ENCODE measurements at regions not wholly inside any gene's neighbourhood (a gene's known extent, or its start where the extent isn't known, plus 50 kb on each side); places are given as distances from the start of the nearest gene placed in this dataset.
A peak's percentile ranks its signal among the peaks of the same experiment; 100 is the strongest.

DNA sequence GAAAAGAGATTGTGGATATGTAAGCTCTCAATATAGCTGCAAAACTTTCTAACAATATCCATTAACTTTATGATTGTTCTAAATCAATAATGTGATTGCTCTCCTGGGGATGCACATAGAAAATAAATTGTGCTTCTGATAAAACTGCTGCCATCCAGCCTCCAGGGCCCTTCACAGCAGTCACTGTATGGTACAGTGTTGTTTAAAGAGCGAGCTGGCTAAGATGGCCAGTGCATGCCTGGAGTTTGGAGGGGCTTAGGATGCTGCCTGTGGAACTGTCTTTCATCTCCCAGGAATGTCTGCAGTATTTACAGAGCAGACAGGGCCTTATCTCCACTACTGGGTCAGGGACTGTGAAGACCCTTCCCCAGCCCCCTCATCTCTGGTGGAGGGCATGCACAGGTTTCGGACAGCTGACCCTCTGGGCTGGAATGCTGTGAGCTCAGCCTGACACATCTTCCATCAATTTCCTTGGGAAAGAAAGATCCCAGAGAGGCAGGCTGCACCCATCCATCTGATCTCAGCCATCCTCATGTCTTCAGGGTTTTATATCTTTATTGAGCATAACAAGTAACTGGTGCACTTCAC, 137.0 kb downstream of the PLPP3 start:
- Histone ChIP-seq H3K9me3 (ENCODE audit: control insufficient read depth, low read length) (no peaks in the 10 kb centered on the region), H3K27ac (ENCODE audit: low read depth, low read length) (no peak overlapping the region), H3K36me3 (ENCODE audit: control insufficient read depth, insufficient read depth, low read length) (no peaks in the 10 kb centered on the region), H3K4me3 (ENCODE audit: low read length) (no peak overlapping the region), H3K27me3 (ENCODE audit: control insufficient read depth, insufficient read depth, low read length, poor library complexity, severe bottlenecking) (no peaks in the 10 kb centered on the region), H3K9ac (ENCODE audit: extremely low read depth, low read length, poor library complexity, severe bottlenecking) (no peak overlapping the region), H3K4me1 (ENCODE audit: control insufficient read depth, insufficient read depth, low read length) (peaks cover 25% of the 10 kb centered on the region)
- Mint-ChIP-seq H3K4me1 (peaks cover 35% of the 10 kb centered on the region), H3K9me3 (no peaks in the 10 kb centered on the region), H3K27ac (no peak overlapping the region), H3K36me3 (ENCODE audit: low read depth) (no peaks in the 10 kb centered on the region), H3K27me3 (ENCODE audit: insufficient read depth) (peaks cover 3% of the 10 kb centered on the region), H3K4me3 (no peak overlapping the region)
- 93% methylated on average over 2 of the region's 2 CpGs; no CpG with 5 or more reads in 1 of the 2 experiments for WGBS, 2 experiments (ENCODE audit: insufficient coverage in 1 of 2, insufficient read length in 1 of 2)
- DNase-seq, result no peak
- TF ChIP-seq, protein P1, sequence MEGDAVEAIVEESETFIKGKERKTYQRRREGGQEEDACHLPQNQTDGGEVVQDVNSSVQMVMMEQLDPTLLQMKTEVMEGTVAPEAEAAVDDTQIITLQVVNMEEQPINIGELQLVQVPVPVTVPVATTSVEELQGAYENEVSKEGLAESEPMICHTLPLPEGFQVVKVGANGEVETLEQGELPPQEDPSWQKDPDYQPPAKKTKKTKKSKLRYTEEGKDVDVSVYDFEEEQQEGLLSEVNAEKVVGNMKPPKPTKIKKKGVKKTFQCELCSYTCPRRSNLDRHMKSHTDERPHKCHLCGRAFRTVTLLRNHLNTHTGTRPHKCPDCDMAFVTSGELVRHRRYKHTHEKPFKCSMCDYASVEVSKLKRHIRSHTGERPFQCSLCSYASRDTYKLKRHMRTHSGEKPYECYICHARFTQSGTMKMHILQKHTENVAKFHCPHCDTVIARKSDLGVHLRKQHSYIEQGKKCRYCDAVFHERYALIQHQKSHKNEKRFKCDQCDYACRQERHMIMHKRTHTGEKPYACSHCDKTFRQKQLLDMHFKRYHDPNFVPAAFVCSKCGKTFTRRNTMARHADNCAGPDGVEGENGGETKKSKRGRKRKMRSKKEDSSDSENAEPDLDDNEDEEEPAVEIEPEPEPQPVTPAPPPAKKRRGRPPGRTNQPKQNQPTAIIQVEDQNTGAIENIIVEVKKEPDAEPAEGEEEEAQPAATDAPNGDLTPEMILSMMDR (conservative IDR thresholded peaks at IDR 0.05), result no peak

DNA sequence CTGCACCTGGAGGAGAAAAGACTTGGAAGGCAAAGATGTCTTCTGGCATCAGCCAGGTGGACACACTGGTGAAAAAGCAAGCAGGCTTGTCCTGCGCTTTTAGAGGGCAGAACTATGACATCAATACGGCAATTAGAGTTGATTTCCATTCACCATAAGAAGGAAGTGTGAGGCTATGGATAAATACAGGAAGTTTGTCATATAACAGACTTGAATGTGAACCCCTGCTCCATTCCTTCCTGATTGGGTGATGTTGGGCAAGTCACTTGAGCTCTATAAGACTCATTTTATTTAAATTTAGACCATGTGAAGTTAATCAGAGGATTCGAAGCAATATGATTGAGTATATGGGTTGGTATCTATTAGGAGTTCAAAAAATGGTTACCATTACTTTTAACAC, 137.8 kb downstream of the PLPP3 start:
- H3K4me3 ChIP-seq (ENCODE audit: low read length), result no peak overlapping the region
- no peak for DNase-seq
- H3K9me3 ChIP-seq (ENCODE audit: control insufficient read depth, low read length), result no peaks in the 10 kb centered on the region
- H3K27me3 ChIP-seq (ENCODE audit: control insufficient read depth, insufficient read depth, low read length, poor library complexity, severe bottlenecking), result no peaks in the 10 kb centered on the region
- Mint-ChIP-seq H3K27ac (no peak overlapping the region), H3K9me3 (no peaks in the 10 kb centered on the region), H3K4me3 (no peak overlapping the region), H3K4me1 (peaks cover 41% of the 10 kb centered on the region), H3K27me3 (ENCODE audit: insufficient read depth) (peaks cover 3% of the 10 kb centered on the region), H3K36me3 (ENCODE audit: low read depth) (no peaks in the 10 kb centered on the region)
- no peak overlapping the region for H3K9ac ChIP-seq (ENCODE audit: extremely low read depth, low read length, poor library complexity, severe bottlenecking)
- TF ChIP-seq, protein P1 (conservative IDR thresholded peaks at IDR 0.05), result no peak
- H3K36me3 ChIP-seq (ENCODE audit: control insufficient read depth, insufficient read depth, low read length), result no peaks in the 10 kb centered on the region
- H3K27ac ChIP-seq (ENCODE audit: low read depth, low read length), result no peak overlapping the region
- peaks cover 29% of the 10 kb centered on the region for H3K4me1 ChIP-seq (ENCODE audit: control insufficient read depth, insufficient read depth, low read length)
- WGBS, 2 experiments (ENCODE audit: insufficient coverage in 1 of 2, insufficient read length in 1 of 2), result 97 to 100% methylated on average over 1 to 3 of the region's 3 CpGs

DNA sequence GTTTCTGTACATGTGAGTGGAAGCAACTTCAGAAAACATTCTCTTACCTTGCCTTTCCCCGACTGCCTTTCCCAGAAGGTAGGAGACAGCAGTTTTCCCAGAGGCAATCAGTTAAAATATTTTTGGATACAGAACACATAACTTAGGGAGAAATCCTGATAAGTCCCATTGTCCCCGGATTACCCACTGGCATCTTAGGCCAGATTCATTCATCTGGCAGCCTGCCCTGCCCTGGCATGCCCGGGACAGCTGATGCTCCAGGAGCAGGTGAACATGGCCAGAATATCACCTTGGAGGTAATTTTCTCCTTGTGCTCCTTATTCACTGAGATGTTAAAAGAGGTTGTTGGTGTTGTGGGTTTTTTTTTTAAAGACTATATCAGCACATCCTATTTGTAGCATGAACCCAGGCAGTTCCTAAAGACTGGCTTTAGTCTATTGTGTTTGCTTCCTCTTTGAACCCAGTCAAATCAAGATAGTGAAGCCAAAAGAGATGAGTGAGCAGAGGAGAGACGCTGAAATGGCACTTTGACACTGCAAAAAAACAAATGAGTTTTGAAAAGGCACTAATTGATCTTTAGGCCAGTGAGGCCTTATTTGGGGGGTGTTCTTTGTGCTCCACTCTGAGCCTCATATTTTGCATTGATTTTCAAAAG, 139.6 kb downstream of the PLPP3 start:
- Mint-ChIP-seq H3K9me3 (no peaks in the 10 kb centered on the region), H3K4me1 (peaks cover 59% of the 10 kb centered on the region), H3K27ac (peak overlapping the region; percentile 44), H3K27me3 (ENCODE audit: insufficient read depth) (peaks cover 2% of the 10 kb centered on the region), H3K4me3 (no peak overlapping the region), H3K36me3 (ENCODE audit: low read depth) (no peaks in the 10 kb centered on the region)
- Histone ChIP-seq H3K9me3 (ENCODE audit: control insufficient read depth, low read length) (no peaks in the 10 kb centered on the region), H3K27ac (ENCODE audit: low read depth, low read length) (no peak overlapping the region), H3K9ac (ENCODE audit: extremely low read depth, low read length, poor library complexity, severe bottlenecking) (no peak overlapping the region), H3K36me3 (ENCODE audit: control insufficient read depth, insufficient read depth, low read length) (no peaks in the 10 kb centered on the region), H3K27me3 (ENCODE audit: control insufficient read depth, insufficient read depth, low read length, poor library complexity, severe bottlenecking) (no peaks in the 10 kb centered on the region), H3K4me3 (ENCODE audit: low read length) (no peak overlapping the region), H3K4me1 (ENCODE audit: control insufficient read depth, insufficient read depth, low read length) (peaks cover 46% of the 10 kb centered on the region)
- no peak for DNase-seq
- TF ChIP-seq, protein P1 (conservative IDR thresholded peaks at IDR 0.05), result no peak
- 48% methylated on average over 3 of the region's 4 CpGs; no CpG with 5 or more reads in 1 of the 2 experiments for WGBS, 2 experiments (ENCODE audit: insufficient coverage in 1 of 2, insufficient read length in 1 of 2)

All from endodermal cell (in vitro differentiated cells).